ENCODE measurements at regions not wholly inside any gene's neighbourhood (a gene's known extent, or its start where the extent isn't known, plus 50 kb on each side); places are given as distances from the start of the nearest gene placed in this dataset.
"Not testable (repeated sequence)": the region's sequence is repeated elsewhere in the genome, so short reads cannot be mapped to it uniquely, and the experiment has no call there.

- TF ChIP-seq CTCF, POLR2A (IDR thresholded peaks at IDR 0.05): not testable (repeated sequence)
Measured at GRCh38 chr9:71595762-71596161, 172.6 kb downstream of the CEMIP2 start.

Data from testis (tissue), 2 donors.